GM18868 (cell line): ENCODE measurements at regions not wholly inside any gene's neighbourhood (a gene's known extent, or its start where the extent isn't known, plus 50 kb on each side); places are given as distances from the start of the nearest gene placed in this dataset.

Experiments
- ATAC-seq: cut with Tn5 transposase; IDR thresholded peaks from one replicate; pipeline ENCODE4 v1.9.1; 2021; ENCODE audit warnings: mild to moderate bottlenecking, moderate library complexity; ENCODE audit not compliant: unreplicated experiment

DNA sequence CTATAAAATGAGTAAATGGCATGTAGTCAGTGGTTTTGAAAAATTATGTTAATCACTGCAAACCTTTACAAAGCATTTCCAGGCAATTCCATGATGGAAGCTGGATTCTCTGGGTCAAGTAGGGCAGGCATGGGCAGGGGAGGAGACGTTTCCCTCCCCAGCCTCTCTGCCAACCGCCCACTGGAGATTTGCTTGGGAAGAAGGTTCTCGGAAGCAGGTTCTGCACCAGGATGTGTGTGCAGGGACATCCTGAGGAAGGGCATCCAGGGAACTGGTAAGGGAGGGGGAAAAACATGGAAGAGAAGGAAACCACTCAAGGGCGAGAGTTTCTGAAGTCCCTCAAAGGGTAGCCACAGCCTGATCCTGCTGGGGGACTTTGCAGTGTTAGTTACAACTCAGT, 469.1 kb downstream of the TSHZ3 start:
- ATAC-seq: no peak

DNA sequence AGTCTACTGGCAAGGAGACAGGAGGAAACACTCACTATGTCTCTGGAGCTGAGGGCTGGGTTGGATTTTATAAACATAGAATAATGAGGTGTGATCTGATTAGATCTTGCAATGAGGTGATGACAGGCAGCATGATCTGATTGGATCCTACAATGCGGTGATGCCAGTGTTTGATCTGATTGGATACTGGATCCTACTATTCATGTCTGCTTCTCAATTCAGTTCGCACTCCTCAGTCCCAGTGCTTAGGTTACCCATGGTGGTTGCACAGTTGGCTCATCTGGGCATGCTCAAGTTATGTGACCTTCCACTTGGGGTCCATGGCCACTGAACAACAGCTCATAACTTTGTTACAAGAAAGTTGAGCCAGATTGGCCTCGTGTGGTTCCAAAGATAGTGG, 469.5 kb downstream of the TSHZ3 start:
- no peak for ATAC-seq

GRCh38 chr19:30879225-30879624, 470.0 kb downstream of the TSHZ3 start:
- ATAC-seq: no peak

DNA sequence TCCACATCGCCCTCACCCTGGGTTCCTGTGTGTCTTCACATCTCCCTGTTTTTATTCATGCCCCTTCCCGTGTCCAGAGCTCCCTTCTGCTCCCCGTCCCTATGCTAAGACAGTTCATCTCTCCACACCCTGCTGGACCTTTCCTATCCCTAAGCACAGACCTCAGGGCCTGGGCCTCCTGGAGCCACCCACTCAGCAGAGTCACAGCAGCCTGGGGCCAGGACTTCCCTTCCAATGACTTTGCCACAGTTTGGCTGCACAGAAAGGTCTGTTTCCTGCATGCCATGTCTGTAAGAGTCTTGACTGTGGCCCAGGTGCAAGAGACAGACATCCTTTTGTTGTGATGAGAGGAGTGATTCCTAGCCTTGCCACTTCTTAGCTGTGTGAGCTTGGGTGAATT, 470.7 kb downstream of the TSHZ3 start:
- no peak for ATAC-seq

- ATAC-seq: no peak
Observed at GRCh38 chr19:30877661-30878113, 471.5 kb downstream of the TSHZ3 start.

GRCh38 chr19:30873691-30874090, 475.5 kb downstream of the TSHZ3 start:
- no peak for ATAC-seq

DNA sequence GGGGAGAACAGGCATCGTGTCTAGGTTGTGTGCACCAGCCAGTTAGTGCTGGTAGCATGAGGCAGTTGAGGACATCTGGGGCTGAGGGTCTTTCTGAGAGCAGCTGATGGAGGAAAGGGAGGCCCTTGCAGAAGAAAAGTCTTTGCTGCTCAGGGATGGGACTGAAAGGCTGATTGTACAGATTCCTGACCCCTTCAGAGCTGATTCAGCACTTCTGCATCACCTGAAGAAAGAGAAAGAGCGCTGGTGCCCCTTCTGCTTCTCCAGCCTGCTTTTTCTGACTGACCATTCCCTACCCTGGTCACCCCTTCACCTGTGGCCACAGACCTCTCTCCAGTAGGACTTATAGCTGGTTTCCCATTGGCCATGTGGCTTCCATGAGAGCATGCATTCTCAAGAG, 476.2 kb downstream of the TSHZ3 start:
- ATAC-seq: no peak

GRCh38 chr19:30871979-30872378, 477.3 kb downstream of the TSHZ3 start:
- ATAC-seq: no peak

DNA sequence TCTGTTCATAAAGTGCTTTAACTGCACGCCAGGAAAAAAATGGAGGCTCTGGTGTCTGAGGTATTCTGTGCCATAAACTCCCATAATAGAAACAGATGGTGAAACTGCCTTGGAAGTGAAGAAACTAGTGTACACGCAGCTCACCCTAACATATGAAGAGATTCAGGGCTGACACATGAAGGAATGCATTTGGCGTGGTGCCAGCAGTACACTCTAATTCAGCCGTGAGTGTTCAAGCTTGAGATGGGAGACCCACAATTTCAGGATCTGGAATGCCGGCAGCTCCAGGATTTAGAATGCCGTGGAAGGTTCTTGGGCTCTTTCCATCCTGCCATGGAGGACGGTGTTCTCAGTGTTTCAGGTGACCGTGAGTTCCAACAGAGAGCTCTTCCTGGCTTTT, 478.4 kb downstream of the TSHZ3 start:
- ATAC-seq: no peak

- no peak for ATAC-seq
Observed at GRCh38 chr19:30865511-30865910, 483.7 kb downstream of the TSHZ3 start.

GRCh38 chr19:30864391-30865215, 484.6 kb downstream of the TSHZ3 start:
- ATAC-seq: no peak

DNA sequence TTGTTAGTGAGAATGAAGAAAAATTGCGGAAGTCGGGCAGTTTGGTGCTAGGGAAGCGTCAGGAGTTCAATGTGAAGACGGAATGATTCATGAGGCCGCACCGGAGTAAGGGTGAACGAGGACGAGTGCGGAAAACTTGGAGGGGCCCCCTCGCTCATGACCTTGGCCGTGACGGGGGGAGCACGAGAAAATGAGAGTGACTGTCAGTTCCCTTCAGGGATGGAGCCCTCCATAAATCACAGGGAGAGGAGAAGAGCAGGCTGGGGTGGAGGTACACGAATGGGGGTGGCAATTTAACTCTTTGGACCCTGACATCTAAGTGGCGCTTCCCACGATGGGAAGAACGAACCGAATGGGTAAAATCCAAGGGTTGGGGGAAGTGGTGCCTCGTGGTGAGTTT, 486.4 kb downstream of the TSHZ3 start:
- ATAC-seq: no peak

GRCh38 chr19:30861919-30862318, 487.3 kb downstream of the TSHZ3 start:
- ATAC-seq: no peak

- ATAC-seq: no peak
Observed at GRCh38 chr19:30857966-30858490, 485.8 kb downstream of the ZNF536 start.

- no peak for ATAC-seq
Observed at GRCh38 chr19:30857388-30857787, 485.2 kb downstream of the ZNF536 start.

GRCh38 chr19:30856786-30857185, 484.6 kb downstream of the ZNF536 start:
- no peak for ATAC-seq

DNA sequence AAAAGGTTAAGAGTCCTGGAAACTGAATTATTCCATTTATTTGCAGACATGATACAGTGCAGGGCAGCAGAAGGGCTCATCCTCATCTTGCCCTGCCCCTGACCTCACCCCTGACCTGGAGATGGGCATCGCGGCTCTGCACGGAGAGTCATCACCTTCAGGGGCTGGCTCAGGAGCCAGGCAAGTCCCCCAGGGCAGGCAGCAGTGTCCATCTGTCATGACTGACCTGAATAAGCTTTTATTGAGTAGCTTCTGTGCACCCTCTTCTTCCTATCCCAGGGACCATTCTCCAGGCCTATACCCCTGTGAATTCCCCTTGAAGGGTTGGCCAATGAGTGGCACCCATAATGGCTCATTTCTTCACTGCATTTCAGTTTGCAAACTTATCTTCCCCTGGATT, 484.2 kb downstream of the ZNF536 start:
- ATAC-seq: no peak

GRCh38 chr19:30855442-30855841, 483.3 kb downstream of the ZNF536 start:
- no peak for ATAC-seq

DNA sequence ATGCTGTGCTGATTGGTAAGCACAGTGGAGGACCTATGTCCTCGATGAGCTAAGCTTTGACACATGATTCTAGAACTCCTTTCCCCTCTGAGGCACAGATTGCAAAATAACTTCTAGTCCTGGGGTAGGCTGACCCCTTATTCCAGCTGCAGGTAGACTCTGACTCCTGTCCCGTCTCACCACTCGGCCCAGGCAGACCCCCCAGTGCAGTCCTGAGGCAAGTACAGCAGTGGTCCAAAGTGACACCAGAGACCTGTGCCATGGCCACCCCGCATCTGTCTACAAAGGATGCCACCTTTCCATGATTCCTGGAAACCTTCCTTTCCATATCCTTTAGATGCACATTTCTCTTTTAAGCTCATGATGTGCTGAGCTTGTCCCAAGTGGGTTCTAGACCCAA, 482.5 kb downstream of the ZNF536 start:
- no peak for ATAC-seq

DNA sequence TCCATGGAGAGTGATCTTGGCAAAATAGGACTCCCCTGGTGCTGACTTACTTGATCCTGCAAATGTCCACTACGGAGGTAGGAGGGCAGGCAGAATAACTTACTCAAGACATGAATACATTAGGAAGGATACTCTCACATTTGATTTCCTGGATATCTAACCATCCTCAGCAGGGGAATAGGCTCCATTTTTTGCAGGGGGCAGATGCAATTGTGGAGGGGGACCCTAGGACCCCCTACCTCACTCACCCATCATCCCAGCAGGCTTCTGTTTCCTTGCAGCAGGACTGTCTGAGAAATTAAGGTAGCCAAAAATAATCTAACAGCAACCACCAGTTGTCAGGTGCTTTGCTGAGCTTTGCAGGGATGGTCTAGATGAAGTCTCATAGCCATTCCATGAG, 482.0 kb downstream of the ZNF536 start:
- ATAC-seq: no peak

GRCh38 chr19:30853036-30853435, 480.9 kb downstream of the ZNF536 start:
- ATAC-seq: no peak

- no peak for ATAC-seq
Observed at GRCh38 chr19:30852168-30852567, 480.0 kb downstream of the ZNF536 start.

- no peak for ATAC-seq
Observed at GRCh38 chr19:30851646-30852045, 479.5 kb downstream of the ZNF536 start.
